Panc1 (cell line): ENCODE measurements at regions not wholly inside any gene's neighbourhood (a gene's known extent, or its start where the extent isn't known, plus 50 kb on each side); places are given as distances from the start of the nearest gene placed in this dataset.

Source experiments
- ATAC-seq: fragments of 200-7000 bp; cut with Tn5 transposase; 2 replicates; pipeline ENCODE4 v1.9.1; 2020; ENCODE audit warnings: mild to moderate bottlenecking, moderate library complexity
- BruUV-seq: library from RNA; stranded (reverse); fragments of 400-500 nt; replicated peaks from 2 replicates; lab custom pipeline; 2021; lab: Mats Ljungman, UMichigan
- CTCF ChIA-PET: fragments of 300-600 bp; sonication (Branson Sonifier 250); formaldehyde crosslinking; loops from one replicate; lab custom pipeline; 2022; ENCODE audit warnings: antibody characterized with exemption; lab: Charles Lee
- POLR2A ChIA-PET: fragments of 300-600 bp; sonication (Branson Sonifier 250); formaldehyde crosslinking; loops from one replicate; lab custom pipeline; 2022; ENCODE audit warnings: antibody characterized with exemption; lab: Charles Lee
- DNase-seq: peaks from one replicate; pipeline ENCODE4 v3.0.0-alpha.2; 2010; ENCODE audit warnings: low read depth, low spot score
- H3K27ac ChIP-seq: 2 replicates; pipeline ENCODE4 v1.5.1; 2011; ENCODE audit warnings: mild to moderate bottlenecking, low read length, inconsistent platforms
- H3K27me3 ChIP-seq: fragments of 200-500 bp; sonication (Bioruptor generic); 2 replicates; pipeline ENCODE4 v1.6.0; 2014; ENCODE audit warnings: low read length, inconsistent platforms; ENCODE audit not compliant: control insufficient read depth, insufficient read depth
- H3K36me3 ChIP-seq: fragments of 200-500 bp; sonication (Bioruptor generic); 2 replicates; pipeline ENCODE4 v1.5.1; 2014; ENCODE audit warnings: inconsistent platforms, mild to moderate bottlenecking, low read length, moderate library complexity; ENCODE audit not compliant: control insufficient read depth, insufficient read depth
- H3K4me1 ChIP-seq: 2 replicates; pipeline ENCODE4 v1.5.1; 2011; ENCODE audit warnings: inconsistent platforms, mild to moderate bottlenecking, low read length, moderate library complexity; ENCODE audit not compliant: control insufficient read depth, insufficient read depth
- H3K4me3 ChIP-seq, 2 experiments: 2 replicates each; pipeline ENCODE4 v1.5.1; 2011 to 2012; ENCODE audit warnings: low read depth in 2 of 2, low read length in 2 of 2, mild to moderate bottlenecking in 2 of 2, inconsistent platforms in 1 of 2, moderate library complexity in 1 of 2
- H3K9me3 ChIP-seq: fragments of 200-500 bp; sonication (Bioruptor generic); 2 replicates; pipeline ENCODE4 v1.5.1; 2014; ENCODE audit warnings: low read depth, mild to moderate bottlenecking, inconsistent platforms, low read length, moderate library complexity; ENCODE audit not compliant: control insufficient read depth, insufficient read depth
- POLR2AphosphoS5 ChIP-seq: IDR thresholded peaks from 2 replicates; pipeline ENCODE4 v1.6.1; 2012; ENCODE audit warnings: mild to moderate bottlenecking, low read depth, low read length, moderate library complexity
- SIN3A ChIP-seq: IDR thresholded peaks from 2 replicates; pipeline ENCODE4 v1.6.1; 2012; ENCODE audit warnings: low read depth, mild to moderate bottlenecking, low read length, moderate library complexity, borderline replicate concordance; ENCODE audit not compliant: insufficient read depth
- TCF7L2 ChIP-seq: IDR thresholded peaks from 2 replicates; pipeline ENCODE4 v1.6.1; 2011; ENCODE audit warnings: mild to moderate bottlenecking, low read depth, low read length, inconsistent platforms
- in situ Hi-C: cut with HindIII; loops from 2 replicates; pipeline ENCODE4 v1.10.0; 2016; ENCODE audit warnings: low sequenced_read_pairs, low pct_unique_long_range_greater_than_20kb
- intact Hi-C: fragments of 100-400 bp; cut with micrococcal nuclease; formaldehyde crosslinking; loops from one replicate; pipeline ENCODE4 v1.10.0; 2022; ENCODE audit not compliant: unreplicated experiment
- TF ChIP-seq, protein P1 (sequence below): fragments of 450-650 bp; IDR thresholded peaks from 2 replicates; pipeline ENCODE4 v1.5.1; 2017; ENCODE audit warnings: mild to moderate bottlenecking
- TF ChIP-seq, protein P2 (sequence below), 2 experiments: IDR thresholded peaks; 2 replicates each; pipeline ENCODE4 v1.6.1; 2011 to 2012; ENCODE audit warnings: low read depth in 2 of 2, control low read depth in 1 of 2, low read length in 1 of 2, mild to moderate bottlenecking in 1 of 2, moderate library complexity in 1 of 2; ENCODE audit not compliant: insufficient read depth in 1 of 2

DNA sequence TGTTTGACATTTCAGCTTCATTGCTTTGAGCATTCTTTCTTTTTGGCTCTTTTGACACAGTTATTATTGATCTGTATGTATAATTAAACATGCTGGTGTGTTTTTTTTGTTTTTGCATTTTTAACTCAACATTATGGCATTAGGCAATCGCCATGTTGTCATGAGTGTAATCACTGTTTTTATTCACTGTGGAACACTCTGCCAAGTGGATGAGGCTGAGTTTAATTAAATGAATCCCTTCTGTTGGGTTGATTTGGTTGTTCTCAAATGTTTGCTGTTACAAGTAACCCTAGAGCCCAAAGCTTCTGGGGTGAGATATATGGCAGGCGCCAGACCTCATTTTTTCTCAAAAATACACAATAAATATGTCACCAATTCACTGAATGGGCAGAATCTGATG, 428.1 kb downstream of the MATN1 start:
- ChIA-PET POLR2A (no interaction called here), CTCF (interaction anchor here (0.6 kb wide), 1 partner anchor 15 kb away, joined by 4 read pairs; no protein-coding TSS in a partner anchor)
- Histone ChIP-seq H3K27ac (no peak overlapping the region), H3K4me3 (no peak overlapping the region), H3K9me3 (no peaks in the 10 kb centered on the region), H3K36me3 (no peaks in the 10 kb centered on the region), H3K4me1 (no peaks in the 10 kb centered on the region), H3K27me3 (peaks cover 22% of the 10 kb centered on the region)
- intact Hi-C loops: no loop called here
- DNase-seq: no peak
- ATAC-seq: no peak
- in situ Hi-C loops: no loop called here
- no TSS peak for BruUV-seq
- TF ChIP-seq SIN3A (no peak), TCF7L2 (no peak), POLR2AphosphoS5 (no peak)
- TF ChIP-seq, protein P1, sequence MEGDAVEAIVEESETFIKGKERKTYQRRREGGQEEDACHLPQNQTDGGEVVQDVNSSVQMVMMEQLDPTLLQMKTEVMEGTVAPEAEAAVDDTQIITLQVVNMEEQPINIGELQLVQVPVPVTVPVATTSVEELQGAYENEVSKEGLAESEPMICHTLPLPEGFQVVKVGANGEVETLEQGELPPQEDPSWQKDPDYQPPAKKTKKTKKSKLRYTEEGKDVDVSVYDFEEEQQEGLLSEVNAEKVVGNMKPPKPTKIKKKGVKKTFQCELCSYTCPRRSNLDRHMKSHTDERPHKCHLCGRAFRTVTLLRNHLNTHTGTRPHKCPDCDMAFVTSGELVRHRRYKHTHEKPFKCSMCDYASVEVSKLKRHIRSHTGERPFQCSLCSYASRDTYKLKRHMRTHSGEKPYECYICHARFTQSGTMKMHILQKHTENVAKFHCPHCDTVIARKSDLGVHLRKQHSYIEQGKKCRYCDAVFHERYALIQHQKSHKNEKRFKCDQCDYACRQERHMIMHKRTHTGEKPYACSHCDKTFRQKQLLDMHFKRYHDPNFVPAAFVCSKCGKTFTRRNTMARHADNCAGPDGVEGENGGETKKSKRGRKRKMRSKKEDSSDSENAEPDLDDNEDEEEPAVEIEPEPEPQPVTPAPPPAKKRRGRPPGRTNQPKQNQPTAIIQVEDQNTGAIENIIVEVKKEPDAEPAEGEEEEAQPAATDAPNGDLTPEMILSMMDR: no peak

DNA sequence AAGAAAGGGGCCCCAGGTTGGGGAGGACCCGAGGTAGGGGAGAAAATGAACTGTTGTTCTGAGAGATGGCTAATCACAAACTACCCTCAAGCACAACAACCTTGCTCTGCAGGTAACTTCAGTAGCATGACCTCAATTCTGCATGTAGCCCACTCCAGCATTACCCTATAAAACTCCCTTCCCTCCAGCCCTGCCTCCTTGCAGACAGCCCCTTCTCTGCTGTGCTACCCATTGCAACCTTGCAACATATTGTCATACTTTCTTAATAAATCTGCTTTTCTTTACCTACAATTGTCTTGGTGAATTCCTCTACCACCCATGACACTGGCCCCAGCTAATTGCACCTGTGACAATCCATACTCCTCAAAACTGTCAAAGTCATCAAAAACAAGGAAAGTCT, 428.9 kb downstream of the MATN1 start:
- DNase-seq (no peak), ATAC-seq (no peak)
- Histone ChIP-seq H3K9me3 (no peaks in the 10 kb centered on the region), H3K36me3 (no peaks in the 10 kb centered on the region), H3K4me1 (no peaks in the 10 kb centered on the region), H3K4me3 (no peak overlapping the region), H3K27ac (no peak overlapping the region), H3K27me3 (peaks cover 22% of the 10 kb centered on the region)
- in situ Hi-C loops (no loop called here), intact Hi-C loops (no loop called here)
- POLR2A ChIA-PET: no interaction called here
- TF ChIP-seq SIN3A (no peak), TCF7L2 (no peak), POLR2AphosphoS5 (no peak)
- TF ChIP-seq, protein P1: no peak
- TF ChIP-seq, protein P2, sequence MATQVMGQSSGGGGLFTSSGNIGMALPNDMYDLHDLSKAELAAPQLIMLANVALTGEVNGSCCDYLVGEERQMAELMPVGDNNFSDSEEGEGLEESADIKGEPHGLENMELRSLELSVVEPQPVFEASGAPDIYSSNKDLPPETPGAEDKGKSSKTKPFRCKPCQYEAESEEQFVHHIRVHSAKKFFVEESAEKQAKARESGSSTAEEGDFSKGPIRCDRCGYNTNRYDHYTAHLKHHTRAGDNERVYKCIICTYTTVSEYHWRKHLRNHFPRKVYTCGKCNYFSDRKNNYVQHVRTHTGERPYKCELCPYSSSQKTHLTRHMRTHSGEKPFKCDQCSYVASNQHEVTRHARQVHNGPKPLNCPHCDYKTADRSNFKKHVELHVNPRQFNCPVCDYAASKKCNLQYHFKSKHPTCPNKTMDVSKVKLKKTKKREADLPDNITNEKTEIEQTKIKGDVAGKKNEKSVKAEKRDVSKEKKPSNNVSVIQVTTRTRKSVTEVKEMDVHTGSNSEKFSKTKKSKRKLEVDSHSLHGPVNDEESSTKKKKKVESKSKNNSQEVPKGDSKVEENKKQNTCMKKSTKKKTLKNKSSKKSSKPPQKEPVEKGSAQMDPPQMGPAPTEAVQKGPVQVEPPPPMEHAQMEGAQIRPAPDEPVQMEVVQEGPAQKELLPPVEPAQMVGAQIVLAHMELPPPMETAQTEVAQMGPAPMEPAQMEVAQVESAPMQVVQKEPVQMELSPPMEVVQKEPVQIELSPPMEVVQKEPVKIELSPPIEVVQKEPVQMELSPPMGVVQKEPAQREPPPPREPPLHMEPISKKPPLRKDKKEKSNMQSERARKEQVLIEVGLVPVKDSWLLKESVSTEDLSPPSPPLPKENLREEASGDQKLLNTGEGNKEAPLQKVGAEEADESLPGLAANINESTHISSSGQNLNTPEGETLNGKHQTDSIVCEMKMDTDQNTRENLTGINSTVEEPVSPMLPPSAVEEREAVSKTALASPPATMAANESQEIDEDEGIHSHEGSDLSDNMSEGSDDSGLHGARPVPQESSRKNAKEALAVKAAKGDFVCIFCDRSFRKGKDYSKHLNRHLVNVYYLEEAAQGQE (IDR thresholded peaks at IDR 0.05; ENCODE audit: insufficient read depth in 1 of 2, low read depth in 2 of 2, low read length in 1 of 2): no peak
- CTCF ChIA-PET: no interaction called here
- BruUV-seq: no TSS peak
